SK-N-SH treated with all-trans-retinoic acid at 6 μM for 48 hours (cell line): ENCODE measurements at regions not wholly inside any gene's neighbourhood (a gene's known extent, or its start where the extent isn't known, plus 50 kb on each side); places are given as distances from the start of the nearest gene placed in this dataset.

Experiments
- PPARA ChIP-seq: fragments of 250-450 bp; sonication (Bioruptor Pico); IDR thresholded peaks from 2 replicates; pipeline ENCODE4 v1.5.0; 2020; ENCODE audit warnings: mild to moderate bottlenecking, borderline replicate concordance
- ZFP3 ChIP-seq: fragments of 250-450 bp; sonication (Bioruptor Pico); IDR thresholded peaks from 2 replicates; pipeline ENCODE4 v1.5.0; 2020; ENCODE audit warnings: mild to moderate bottlenecking, moderate library complexity
- TF ChIP-seq, protein P1 (sequence below): fragments of 250-450 bp; sonication (Bioruptor Pico); IDR thresholded peaks from 2 replicates; pipeline ENCODE4 v1.8.0; 2020; ENCODE audit warnings: mild to moderate bottlenecking, moderate library complexity, borderline replicate concordance

DNA sequence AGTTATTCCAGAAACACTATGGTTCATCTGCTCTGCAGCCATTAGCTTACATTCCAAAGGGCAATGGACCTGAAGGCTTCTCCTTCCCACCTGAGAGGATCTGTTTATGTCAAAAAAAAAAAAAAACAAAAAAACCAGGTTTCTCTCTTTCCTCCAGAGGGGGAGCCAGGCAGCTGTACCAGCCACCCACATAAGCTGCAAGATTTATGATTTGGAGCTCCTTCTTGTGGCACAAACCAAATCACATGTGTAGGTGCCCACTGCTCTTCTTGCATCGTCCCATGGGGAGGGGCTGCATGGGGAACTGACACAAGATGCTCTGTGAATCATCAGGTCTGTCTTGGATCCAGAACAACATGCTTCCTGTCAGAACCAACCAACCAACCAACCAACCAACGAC is 231.6 kb upstream of the IGFBP3 start:
- TF ChIP-seq, protein P1, sequence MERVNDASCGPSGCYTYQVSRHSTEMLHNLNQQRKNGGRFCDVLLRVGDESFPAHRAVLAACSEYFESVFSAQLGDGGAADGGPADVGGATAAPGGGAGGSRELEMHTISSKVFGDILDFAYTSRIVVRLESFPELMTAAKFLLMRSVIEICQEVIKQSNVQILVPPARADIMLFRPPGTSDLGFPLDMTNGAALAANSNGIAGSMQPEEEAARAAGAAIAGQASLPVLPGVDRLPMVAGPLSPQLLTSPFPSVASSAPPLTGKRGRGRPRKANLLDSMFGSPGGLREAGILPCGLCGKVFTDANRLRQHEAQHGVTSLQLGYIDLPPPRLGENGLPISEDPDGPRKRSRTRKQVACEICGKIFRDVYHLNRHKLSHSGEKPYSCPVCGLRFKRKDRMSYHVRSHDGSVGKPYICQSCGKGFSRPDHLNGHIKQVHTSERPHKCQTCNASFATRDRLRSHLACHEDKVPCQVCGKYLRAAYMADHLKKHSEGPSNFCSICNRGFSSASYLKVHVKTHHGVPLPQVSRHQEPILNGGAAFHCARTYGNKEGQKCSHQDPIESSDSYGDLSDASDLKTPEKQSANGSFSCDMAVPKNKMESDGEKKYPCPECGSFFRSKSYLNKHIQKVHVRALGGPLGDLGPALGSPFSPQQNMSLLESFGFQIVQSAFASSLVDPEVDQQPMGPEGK (CRISPR knock-in tag) = no peak
- TF ChIP-seq PPARA (CRISPR knock-in tag) = no peak
- TF ChIP-seq ZFP3 (CRISPR knock-in tag) = no peak
